DND-41 (cell line): ENCODE measurements at regions not wholly inside any gene's neighbourhood (a gene's known extent, or its start where the extent isn't known, plus 50 kb on each side); places are given as distances from the start of the nearest gene placed in this dataset.

ENCODE experiments used
- ATAC-seq: fragments of 200-7000 bp; cut with Tn5 transposase; 3 replicates; pipeline ENCODE4 v1.9.1; 2021; ENCODE audit warnings: low read depth; ENCODE audit not compliant: insufficient read depth
- DNase-seq: peaks from one replicate; pipeline ENCODE4 v3.0.0-alpha.2; 2020
- H2AFZ ChIP-seq: 2 replicates; pipeline ENCODE4 v1.6.0; 2012; ENCODE audit warnings: low read depth, low read length
- H3K27ac ChIP-seq: 2 replicates; pipeline ENCODE4 v1.5.1; 2012; ENCODE audit warnings: low read length, inconsistent platforms
- H3K27me3 ChIP-seq: fragments of 200-600 bp; sonication (generic); 2 replicates; pipeline ENCODE4 v1.6.0; 2012; ENCODE audit warnings: low read length, mild to moderate bottlenecking, inconsistent platforms; ENCODE audit not compliant: insufficient read depth, poor library complexity
- H3K36me3 ChIP-seq: 2 replicates; pipeline ENCODE4 v1.5.1; 2012; ENCODE audit warnings: low read length, inconsistent platforms; ENCODE audit not compliant: insufficient read depth
- H3K4me1 ChIP-seq: 2 replicates; pipeline ENCODE4 v1.5.1; 2012; ENCODE audit warnings: mild to moderate bottlenecking, low read length; ENCODE audit not compliant: insufficient read depth
- H3K4me2 ChIP-seq: 2 replicates; pipeline ENCODE4 v1.6.0; 2012; ENCODE audit warnings: mild to moderate bottlenecking, moderate library complexity, low read length, inconsistent platforms; ENCODE audit not compliant: insufficient read depth
- H3K4me3 ChIP-seq, 2 experiments: fragments of 200-600 bp in 1 of 2; shearing (Covaris generic) in 1 of 2; 2 replicates each; pipeline ENCODE4 v1.5.1; 2012 to 2016; ENCODE audit warnings: inconsistent platforms in 2 of 2, low read length in 2 of 2, mild to moderate bottlenecking in 2 of 2, low read depth in 1 of 2, moderate library complexity in 1 of 2
- H3K79me2 ChIP-seq: 2 replicates; pipeline ENCODE4 v1.6.0; 2012; ENCODE audit warnings: low read length, inconsistent platforms; ENCODE audit not compliant: insufficient read depth
- H3K9ac ChIP-seq: 2 replicates; pipeline ENCODE4 v1.6.0; 2012; ENCODE audit warnings: low read depth, mild to moderate bottlenecking, inconsistent platforms, low read length, moderate library complexity
- H3K9me3 ChIP-seq: 2 replicates; pipeline ENCODE4 v1.5.1; 2012; ENCODE audit warnings: low read length, moderate library complexity, mild to moderate bottlenecking, inconsistent platforms; ENCODE audit not compliant: insufficient read depth, severe bottlenecking
- H4K20me1 ChIP-seq: 2 replicates; pipeline ENCODE4 v1.6.0; 2012; ENCODE audit warnings: low read length; ENCODE audit not compliant: insufficient read depth
- CTCF ChIP-seq: IDR thresholded peaks from 2 replicates; pipeline ENCODE4 v1.5.1; 2012; ENCODE audit warnings: borderline replicate concordance, low read length, moderate library complexity, mild to moderate bottlenecking; ENCODE audit not compliant: poor library complexity, severe bottlenecking; ENCODE audit errors: extremely low read depth
- EZH2 ChIP-seq: IDR thresholded peaks from 3 replicates; pipeline ENCODE4 v1.6.1; 2012; ENCODE audit warnings: borderline replicate concordance, low read depth, mild to moderate bottlenecking, moderate library complexity, low read length, inconsistent platforms; ENCODE audit not compliant: severe bottlenecking

DNA sequence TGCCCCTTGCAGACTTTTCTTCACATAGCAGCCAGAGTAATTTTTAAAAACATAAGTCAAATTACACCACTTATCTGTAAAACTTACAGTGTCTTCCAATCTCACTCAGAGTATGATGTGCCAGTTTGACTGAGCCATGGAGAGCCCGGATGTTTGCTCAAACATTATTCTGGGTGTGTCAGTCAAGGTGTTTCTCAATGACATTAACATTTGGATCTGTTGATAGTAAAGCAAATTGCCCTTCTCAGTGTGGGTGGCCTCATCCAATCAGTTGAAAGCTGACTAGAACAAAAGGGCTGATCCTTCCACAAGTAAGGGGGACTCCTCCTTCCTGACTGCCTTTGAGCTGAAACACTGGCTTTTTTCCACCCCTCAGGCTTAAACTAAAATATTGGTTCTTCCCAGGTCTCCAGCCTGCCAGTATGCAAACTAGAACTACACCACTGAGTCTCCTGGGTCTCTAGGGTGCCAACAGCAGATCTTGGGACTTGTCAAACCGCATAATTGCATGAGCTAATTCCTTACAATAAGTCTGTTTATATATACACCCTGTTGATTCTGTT lies 157.9 kb upstream of the CTTNBP2NL start:
- Histone ChIP-seq H3K79me2 (no peaks in the 10 kb centered on the region), H3K36me3 (no peaks in the 10 kb centered on the region), H3K27me3 (peaks cover 16% of the 10 kb centered on the region), H3K27ac (no peak overlapping the region), H2AFZ (no peak overlapping the region), H4K20me1 (no peaks in the 10 kb centered on the region), H3K4me3 (no peak overlapping the region), H3K4me1 (no peaks in the 10 kb centered on the region), H3K9me3 (no peaks in the 10 kb centered on the region), H3K9ac (no peak overlapping the region), H3K4me2 (no peak overlapping the region)
- DNase-seq (no peak), ATAC-seq (no peak)
- TF ChIP-seq EZH2 (no peak), CTCF (no peak)

DNA sequence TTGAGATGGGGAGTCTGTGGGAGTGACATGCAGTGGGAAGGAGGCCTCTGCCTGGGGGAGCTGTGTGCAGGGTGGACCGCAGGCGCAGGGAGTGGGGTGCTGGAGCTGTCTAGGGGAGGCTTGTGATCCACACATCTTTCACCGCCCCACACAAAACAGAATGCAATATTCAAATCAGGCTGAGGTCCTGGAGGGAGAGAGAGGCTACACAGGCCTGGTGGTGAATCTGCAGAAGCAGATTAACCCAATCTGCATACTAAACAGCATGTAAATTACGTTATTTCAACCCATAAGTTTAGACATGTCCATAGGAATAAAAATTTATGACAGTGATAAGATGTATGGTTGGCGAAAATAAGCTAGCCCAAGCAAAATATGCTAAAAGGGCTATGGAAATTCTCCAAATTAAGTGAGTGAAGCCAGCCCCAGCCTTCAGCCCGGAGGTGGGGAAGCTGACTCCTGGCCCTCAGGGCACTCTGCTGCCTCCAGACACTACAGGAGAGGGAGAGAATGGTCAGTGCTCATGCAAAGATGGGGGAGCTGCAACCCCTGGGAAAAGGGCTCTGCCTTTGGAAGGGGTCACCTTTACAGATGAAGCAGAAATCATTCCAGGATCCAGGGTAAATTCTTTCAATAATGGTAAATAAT lies 156.2 kb upstream of the CTTNBP2NL start:
- H3K36me3 ChIP-seq, result no peaks in the 10 kb centered on the region
- no peak for TF ChIP-seq CTCF
- TF ChIP-seq EZH2, result no peak
- ATAC-seq (no peak), DNase-seq (no peak)
- no peaks in the 10 kb centered on the region for H3K4me1 ChIP-seq
- H3K4me2 ChIP-seq, result no peak overlapping the region
- H3K79me2 ChIP-seq, result no peaks in the 10 kb centered on the region
- H3K9ac ChIP-seq, result no peak overlapping the region
- H3K27ac ChIP-seq, result no peak overlapping the region
- H4K20me1 ChIP-seq, result no peaks in the 10 kb centered on the region
- H3K4me3 ChIP-seq, result no peak overlapping the region
- H3K27me3 ChIP-seq, result peaks cover 12% of the 10 kb centered on the region
- H2AFZ ChIP-seq, result no peak overlapping the region
- H3K9me3 ChIP-seq, result no peaks in the 10 kb centered on the region

DNA sequence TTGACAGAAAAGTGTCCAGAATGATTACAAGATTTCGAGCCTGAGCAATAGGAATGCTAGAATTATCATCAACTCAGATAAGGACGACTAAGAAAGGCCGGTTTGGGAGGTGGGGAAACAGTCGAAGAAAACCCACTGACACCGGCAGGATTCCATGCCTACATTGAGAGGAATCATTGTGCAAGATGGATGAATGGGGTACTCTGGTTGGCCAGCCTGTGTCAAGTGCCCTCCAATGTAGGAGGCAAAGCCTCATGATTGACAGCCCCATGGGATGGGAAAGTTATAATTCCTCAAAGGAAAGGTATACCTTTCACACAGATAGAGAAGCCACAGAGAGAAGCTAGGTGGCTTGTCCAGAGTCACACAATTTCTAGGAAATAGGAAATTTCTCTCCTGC lies 153.5 kb upstream of the CTTNBP2NL start:
- ATAC-seq, result no peak
- Histone ChIP-seq H2AFZ (no peak overlapping the region), H3K4me3 (no peak overlapping the region), H3K27ac (no peak overlapping the region), H3K4me2 (no peak overlapping the region), H3K9me3 (no peaks in the 10 kb centered on the region), H3K9ac (no peak overlapping the region), H3K4me1 (no peaks in the 10 kb centered on the region), H3K36me3 (no peaks in the 10 kb centered on the region), H4K20me1 (no peaks in the 10 kb centered on the region), H3K79me2 (no peaks in the 10 kb centered on the region), H3K27me3 (peaks cover 14% of the 10 kb centered on the region)
- no peak for TF ChIP-seq CTCF
- TF ChIP-seq EZH2, result no peak
- no peak for DNase-seq
